H1 (cell line): ENCODE measurements at regions not wholly inside any gene's neighbourhood (a gene's known extent, or its start where the extent isn't known, plus 50 kb on each side); places are given as distances from the start of the nearest gene placed in this dataset.

Experiments
- CTCF ChIA-PET: fragments of 300-600 bp; sonication (Branson Sonifier 250); formaldehyde crosslinking; loops from one replicate; lab custom pipeline; 2021; ENCODE audit not compliant: partially characterized antibody; lab: Charles Lee
- POLR2A ChIA-PET: fragments of 300-600 bp; sonication (Branson Sonifier 250); formaldehyde crosslinking; loops from one replicate; lab custom pipeline; 2021; ENCODE audit warnings: inconsistent platforms; ENCODE audit not compliant: partially characterized antibody; lab: Charles Lee
- DNase-seq, 2 experiments: peaks; one replicate each; pipeline versions ENCODE4 v3.0.0 to v3.0.0-alpha.2; 2010 to 2022; ENCODE audit warnings: low spot score in 2 of 2, low read depth in 1 of 2, mixed read lengths in 1 of 2
- FAIRE-seq: peaks from 2 replicates; lab custom pipeline; 2011; peaks lifted over from hg19 to GRCh38; lab: Jason Lieb, UNC
- H2AFZ ChIP-seq: 2 replicates; pipeline ENCODE4 v1.8.1; 2012; ENCODE audit warnings: low read length, inconsistent platforms
- H2AK5ac ChIP-seq: 2 replicates; pipeline ENCODE4 v1.6.1; 2013; ENCODE audit warnings: low read depth, low read length
- H2BK120ac ChIP-seq: replicated peaks from 2 replicates; pipeline ENCODE3; 2013; ENCODE audit warnings: low read depth, low read length, inconsistent platforms
- H2BK12ac ChIP-seq: 2 replicates; pipeline ENCODE4 v1.6.1; 2013; ENCODE audit warnings: low read depth, low read length
- H2BK15ac ChIP-seq: 2 replicates; pipeline ENCODE4 v1.6.1; 2013; ENCODE audit warnings: low read length
- H2BK20ac ChIP-seq: 2 replicates; pipeline ENCODE4 v1.6.1; 2013; ENCODE audit warnings: low read length
- H2BK5ac ChIP-seq: 2 replicates; pipeline ENCODE4 v1.6.1; 2013; ENCODE audit warnings: low read depth, low read length
- H3K14ac ChIP-seq: 2 replicates; pipeline ENCODE4 v1.6.1; 2013; ENCODE audit warnings: inconsistent platforms; ENCODE audit not compliant: insufficient read length
- H3K18ac ChIP-seq: 2 replicates; pipeline ENCODE4 v1.6.1; 2013; ENCODE audit warnings: low read length; ENCODE audit errors: extremely low read depth
- H3K23ac ChIP-seq: 2 replicates; pipeline ENCODE4 v1.6.1; 2013; ENCODE audit warnings: inconsistent platforms; ENCODE audit not compliant: insufficient read length
- H3K23me2 ChIP-seq: 2 replicates; pipeline ENCODE4 v1.6.1; 2013; ENCODE audit warnings: low read depth, low read length
- H3K27ac ChIP-seq: 2 replicates; pipeline ENCODE4 v1.6.1; 2011; ENCODE audit warnings: low read depth, low read length, inconsistent platforms
- H3K27me3 ChIP-seq, 4 experiments: replicated peaks in 1 of 4; 1 replicate in 1 of 4; 2 replicates in 3 of 4; pipeline versions ENCODE4 v1.6.1 to v1.8.1; 2011 to 2013; ENCODE audit warnings: low read length in 3 of 4, mild to moderate bottlenecking in 3 of 4, inconsistent platforms in 2 of 4, mixed read lengths in 2 of 4, moderate library complexity in 1 of 4; ENCODE audit not compliant: control insufficient read depth in 3 of 4, insufficient read depth in 3 of 4; ENCODE audit errors: extremely low read depth in 1 of 4
- H3K36me3 ChIP-seq, 4 experiments: 2 replicates each; pipeline versions ENCODE4 v1.6.1 to v1.8.1; 2011 to 2013; ENCODE audit warnings: mild to moderate bottlenecking in 4 of 4, low read length in 3 of 4, moderate library complexity in 2 of 4, control low read depth in 1 of 4, inconsistent platforms in 1 of 4; ENCODE audit not compliant: insufficient read depth in 4 of 4, control insufficient read depth in 2 of 4
- H3K4ac ChIP-seq: replicated peaks from 2 replicates; pipeline ENCODE3; 2013; ENCODE audit warnings: low read length, low read depth, mixed read lengths, inconsistent platforms; ENCODE audit not compliant: insufficient read length
- H3K4me1 ChIP-seq, 4 experiments: replicated peaks in 1 of 4; 1 replicate in 1 of 4; 2 replicates in 3 of 4; pipeline versions ENCODE4 v1.6.1 to v1.8.1; 2011 to 2013; ENCODE audit warnings: low read length in 3 of 4, inconsistent platforms in 2 of 4, mixed read lengths in 1 of 4; ENCODE audit not compliant: insufficient read depth in 4 of 4, control insufficient read depth in 3 of 4
- H3K4me2 ChIP-seq, 2 experiments: 2 replicates each; pipeline versions ENCODE4 v1.6.1 to v1.8.1; 2011 to 2013; ENCODE audit warnings: low read depth in 2 of 2, low read length in 2 of 2, control low read depth in 1 of 2, inconsistent platforms in 1 of 2, mild to moderate bottlenecking in 1 of 2; ENCODE audit not compliant: insufficient read depth in 1 of 2
- H3K4me3 ChIP-seq, 4 experiments: fragments of 200-600, 300-600 bp in 1 of 4; sonication (generic), shearing (Covaris generic), sonication (Bioruptor Twin) in 1 of 4; 2 replicates each; pipeline versions ENCODE4 v1.5.1 to v1.8.1; 2011 to 2016; ENCODE audit warnings: low read length in 4 of 4, low read depth in 3 of 4, control low read depth in 2 of 4, inconsistent platforms in 2 of 4, mild to moderate bottlenecking in 2 of 4, mixed read lengths in 1 of 4, moderate library complexity in 1 of 4; ENCODE audit not compliant: insufficient read depth in 2 of 4; ENCODE audit errors: extremely low read depth in 1 of 4
- H3K56ac ChIP-seq: replicated peaks from 2 replicates; pipeline ENCODE3; 2013; ENCODE audit warnings: low read depth, mild to moderate bottlenecking, mixed read lengths, low read length, inconsistent platforms; ENCODE audit not compliant: insufficient read length
- H3K79me1 ChIP-seq: 2 replicates; pipeline ENCODE4 v1.6.1; 2013; ENCODE audit warnings: low read depth, low read length, control low read depth
- H3K79me2 ChIP-seq, 2 experiments: 2 replicates each; pipeline versions ENCODE4 v1.6.1 to v1.8.1; 2012 to 2013; ENCODE audit warnings: low read length in 2 of 2, mild to moderate bottlenecking in 2 of 2, inconsistent platforms in 1 of 2; ENCODE audit not compliant: insufficient read depth in 2 of 2, control insufficient read depth in 1 of 2
- H3K9ac ChIP-seq, 4 experiments: replicated peaks in 1 of 4; 1 replicate in 1 of 4; 2 replicates in 3 of 4; pipeline versions ENCODE4 v1.6.1 to v1.8.1; 2011 to 2013; ENCODE audit warnings: low read depth in 3 of 4, low read length in 3 of 4, control low read depth in 2 of 4, mild to moderate bottlenecking in 2 of 4, moderate library complexity in 2 of 4, inconsistent platforms in 1 of 4; ENCODE audit errors: extremely low read depth in 1 of 4
- H3K9me3 ChIP-seq, 2 experiments: 2 replicates each; pipeline versions ENCODE4 v1.6.1 to v1.8.1; 2012 to 2013; ENCODE audit warnings: mild to moderate bottlenecking in 2 of 2, moderate library complexity in 2 of 2, control low read depth in 1 of 2, inconsistent platforms in 1 of 2, low read depth in 1 of 2, low read length in 1 of 2, mixed read lengths in 1 of 2; ENCODE audit not compliant: insufficient read depth in 2 of 2
- H4K20me1 ChIP-seq, 2 experiments: replicated peaks in 1 of 2; 2 replicates each; pipeline versions ENCODE3 to v1.8.1; 2011 to 2013; ENCODE audit warnings: inconsistent platforms in 2 of 2, low read length in 2 of 2, mild to moderate bottlenecking in 1 of 2; ENCODE audit not compliant: insufficient read depth in 2 of 2, control insufficient read depth in 1 of 2
- H4K5ac ChIP-seq: 2 replicates; pipeline ENCODE4 v1.6.1; 2013; ENCODE audit warnings: low read length, low read depth, mixed read lengths, inconsistent platforms; ENCODE audit not compliant: insufficient read length
- H4K8ac ChIP-seq: 2 replicates; pipeline ENCODE4 v1.8.0; 2013; ENCODE audit warnings: mild to moderate bottlenecking, moderate library complexity, low read length, inconsistent platforms; ENCODE audit not compliant: insufficient read depth; ENCODE audit errors: extremely low read depth
- H4K91ac ChIP-seq: replicated peaks from 2 replicates; pipeline ENCODE3; 2013; ENCODE audit warnings: low read length, mixed read lengths, inconsistent platforms; ENCODE audit not compliant: insufficient read length
- CBX5 ChIP-seq: fragments of 300-800, 300-1000 bp; sonication (generic); IDR thresholded peaks from 2 replicates; pipeline ENCODE4 v1.7.1; 2016; ENCODE audit warnings: antibody characterized with exemption, low read length, low read depth
- FOSL1 ChIP-seq: IDR thresholded peaks from 2 replicates; pipeline ENCODE4 v1.6.1; 2011; ENCODE audit warnings: mild to moderate bottlenecking, low read depth, low read length, moderate library complexity; ENCODE audit not compliant: insufficient read depth
- JUN ChIP-seq: IDR thresholded peaks from 2 replicates; pipeline ENCODE4 v1.6.1; 2011; ENCODE audit warnings: low read depth, mild to moderate bottlenecking, improper control_type of control experiment, low read length
- POLR2AphosphoS5 ChIP-seq: IDR thresholded peaks from 2 replicates; pipeline ENCODE4 v1.6.1; 2011; ENCODE audit warnings: low read depth, low read length

DNA sequence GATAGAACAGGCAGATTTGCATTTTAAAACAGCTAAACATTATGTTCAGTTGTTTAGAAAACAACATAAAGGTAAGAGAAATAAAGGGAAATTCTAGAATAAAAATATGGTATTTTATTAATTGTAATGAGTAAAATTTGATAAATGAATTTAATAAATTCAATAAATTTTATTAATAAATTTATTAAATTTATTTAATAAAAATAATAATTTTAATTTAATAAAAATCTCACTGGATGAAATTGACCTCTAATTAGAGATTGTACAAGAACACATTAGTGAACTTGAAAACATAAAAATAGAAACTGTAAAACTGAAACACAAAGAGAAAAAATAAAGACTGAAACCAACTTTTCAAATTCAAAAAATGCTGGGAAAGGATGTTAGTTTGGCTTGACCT, 605.7 kb upstream of the LRRC4C start:
- H3K79me1 ChIP-seq, result no peaks in the 10 kb centered on the region
- H4K91ac ChIP-seq, result no peak overlapping the region
- H3K4me2 ChIP-seq, result no peak overlapping the region
- no peak overlapping the region for H2AFZ ChIP-seq
- no peak overlapping the region for H2BK15ac ChIP-seq
- H3K56ac ChIP-seq, result no peak overlapping the region
- H3K23ac ChIP-seq, result no peak overlapping the region
- H3K18ac ChIP-seq, result no peak overlapping the region
- no peak overlapping the region for H3K9ac ChIP-seq
- no peak overlapping the region for H4K5ac ChIP-seq
- no peak overlapping the region for H3K4me3 ChIP-seq
- H2BK120ac ChIP-seq, result no peak overlapping the region
- TF ChIP-seq POLR2AphosphoS5, result no peak
- no peak for TF ChIP-seq CBX5
- no peak for TF ChIP-seq JUN
- TF ChIP-seq FOSL1, result no peak
- H3K27ac ChIP-seq, result no peak overlapping the region
- H3K4ac ChIP-seq, result no peak overlapping the region
- no peak overlapping the region for H2BK20ac ChIP-seq
- H3K9me3 ChIP-seq, result no peaks in the 10 kb centered on the region
- no peaks in the 10 kb centered on the region for H3K27me3 ChIP-seq
- H3K4me1 ChIP-seq, result no peaks in the 10 kb centered on the region; a peak in 1 of 7 replicates
- H3K23me2 ChIP-seq, result no peaks in the 10 kb centered on the region
- no peaks in the 10 kb centered on the region for H3K79me2 ChIP-seq
- CTCF ChIA-PET, result no interaction called here
- no peak overlapping the region for H3K14ac ChIP-seq
- H2AK5ac ChIP-seq, result no peak overlapping the region
- H2BK5ac ChIP-seq, result no peak overlapping the region
- FAIRE-seq (no peak), DNase-seq (no peak)
- H3K36me3 ChIP-seq, result no peaks in the 10 kb centered on the region
- POLR2A ChIA-PET, result no interaction called here
- H2BK12ac ChIP-seq, result no peak overlapping the region
- no peaks in the 10 kb centered on the region for H4K20me1 ChIP-seq
- no peak overlapping the region for H4K8ac ChIP-seq
